ENCODE measurements at regions not wholly inside any gene's neighbourhood (a gene's known extent, or its start where the extent isn't known, plus 50 kb on each side); places are given as distances from the start of the nearest gene placed in this dataset.

DNA sequence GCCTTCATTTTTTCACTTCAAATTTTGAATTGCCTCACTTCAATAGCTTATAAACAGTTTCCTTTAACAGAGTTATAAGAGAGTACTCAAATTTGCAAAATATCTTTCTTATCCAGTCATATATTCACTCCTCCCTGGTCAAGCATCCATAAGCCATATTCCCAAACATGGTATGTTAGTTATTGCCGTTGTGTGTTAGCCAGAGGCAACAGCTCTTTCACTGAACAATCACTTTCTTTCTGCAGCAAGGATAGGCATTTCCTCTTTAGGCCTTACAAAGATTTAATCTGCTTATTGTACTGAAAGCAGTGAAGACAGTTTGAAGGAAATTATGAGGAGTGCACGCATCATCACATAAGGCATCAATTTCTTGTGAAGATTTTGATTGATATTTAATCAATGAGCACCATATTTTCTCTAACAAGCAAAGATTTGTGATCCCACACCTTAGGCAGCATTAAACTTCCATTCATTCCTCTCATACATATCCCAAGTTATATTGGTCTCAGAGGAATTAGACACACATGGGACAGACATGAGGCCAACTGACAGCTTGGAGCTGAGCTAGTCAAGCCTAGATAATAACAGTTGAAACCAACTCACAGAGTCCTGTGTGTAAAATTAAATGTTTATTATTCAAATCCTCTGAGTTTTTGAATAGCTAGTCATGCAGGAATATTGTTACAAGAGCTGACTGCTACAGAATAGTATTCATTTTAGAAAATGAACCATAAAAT is 80.0 kb upstream of the EPHA6 start:
- DNase-seq = no peak

GRCh38 chr3:96748139-96748538 is 66.3 kb upstream of the EPHA6 start:
- DNase-seq = no peak

- no peak for DNase-seq
Observed at GRCh38 chr3:96750094-96750767, 64.2 kb upstream of the EPHA6 start.

DNA sequence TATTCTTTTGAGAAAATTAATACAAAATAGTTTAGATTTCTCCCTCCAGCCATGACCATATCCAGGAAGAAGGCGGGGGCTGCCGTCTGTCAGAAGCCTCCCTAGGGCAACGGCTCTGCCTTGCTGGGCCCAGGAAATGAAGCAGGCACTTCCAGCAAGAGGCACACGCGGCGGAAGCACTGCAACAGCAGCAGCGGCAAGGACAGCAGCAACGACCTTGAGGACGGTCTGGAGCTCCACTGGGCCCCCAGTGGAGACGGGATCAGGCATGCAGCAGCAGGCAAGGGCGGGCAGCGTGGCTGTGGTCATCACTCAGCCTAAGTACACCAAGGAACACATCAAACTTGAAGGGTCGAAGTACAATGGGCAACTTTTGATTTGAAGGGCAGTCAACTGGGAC is 61.3 kb upstream of the EPHA6 start:
- no peak for DNase-seq

DNA sequence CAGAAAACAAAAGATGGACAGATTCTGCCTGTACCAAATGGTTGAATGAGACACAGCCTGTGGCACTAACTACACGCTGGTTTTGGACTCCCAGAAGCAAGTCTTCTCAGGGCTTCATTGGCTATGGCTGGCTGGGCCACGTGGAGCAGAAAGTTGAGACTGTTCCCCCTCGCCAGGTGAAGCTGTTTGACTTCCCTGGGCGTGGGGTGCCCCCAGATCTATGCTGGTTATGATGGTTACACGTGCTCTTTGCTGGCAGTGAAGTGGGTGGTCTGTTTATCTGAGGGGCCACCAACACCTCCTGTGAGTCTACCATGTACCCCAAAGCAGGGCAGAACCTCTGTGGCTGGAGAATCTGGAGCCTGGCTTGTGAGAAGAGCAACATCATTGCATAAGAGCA is 60.3 kb upstream of the EPHA6 start:
- no peak for DNase-seq

- DNase-seq = no peak
Observed at GRCh38 chr3:96755519-96755918, 58.9 kb upstream of the EPHA6 start.

DNA sequence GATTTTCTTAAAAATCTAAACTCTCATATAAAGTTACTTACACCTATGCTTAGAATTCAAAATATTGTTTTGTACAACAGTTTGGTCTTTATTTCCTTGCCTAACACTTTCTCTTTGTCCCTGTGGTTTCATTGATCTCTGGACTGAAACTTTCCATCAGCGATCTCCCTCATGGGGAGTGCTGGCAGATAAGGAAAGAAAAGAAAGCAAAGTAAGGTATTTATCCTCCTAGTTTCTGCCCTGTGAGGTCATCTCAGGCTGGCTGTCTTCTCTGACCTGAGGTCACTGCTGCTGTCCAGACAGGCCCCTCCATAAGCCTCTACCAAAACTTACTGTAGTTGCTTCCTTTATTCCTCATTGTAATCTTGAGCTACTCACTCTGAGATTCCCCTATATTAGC is 57.9 kb upstream of the EPHA6 start:
- no peak for DNase-seq

GRCh38 chr3:96760956-96761355 is 53.4 kb upstream of the EPHA6 start:
- no peak for DNase-seq

All from T-helper 2 cell (primary cell).